Epidermal melanocyte (primary cell): ENCODE measurements at regions not wholly inside any gene's neighbourhood (a gene's known extent, or its start where the extent isn't known, plus 50 kb on each side); places are given as distances from the start of the nearest gene placed in this dataset.

Source experiments
- DNase-seq: peaks from one replicate; pipeline ENCODE4 v3.0.0; 2011; ENCODE audit warnings: low spot score; ENCODE audit not compliant: insufficient read length

GRCh38 chr9:17018540-17019196 lies 116.2 kb upstream of the CNTLN start:
- DNase-seq = no peak

GRCh38 chr9:17017931-17018491 lies 116.8 kb upstream of the CNTLN start:
- no peak for DNase-seq

- no peak for DNase-seq
Measured at GRCh38 chr9:17013891-17014290, 120.9 kb upstream of the CNTLN start.

GRCh38 chr9:17013010-17013409 lies 121.8 kb upstream of the CNTLN start:
- no peak for DNase-seq

GRCh38 chr9:17011880-17012279 lies 123.0 kb upstream of the CNTLN start:
- no peak for DNase-seq

GRCh38 chr9:17009071-17009470 lies 125.8 kb upstream of the CNTLN start:
- DNase-seq = no peak

- DNase-seq = peak; percentile 63
Measured at GRCh38 chr9:17005056-17005823, 129.6 kb upstream of the CNTLN start.

GRCh38 chr9:17004500-17004899 lies 130.3 kb upstream of the CNTLN start:
- DNase-seq = no peak

- no peak for DNase-seq
Measured at GRCh38 chr9:17003576-17004240, 131.1 kb upstream of the CNTLN start.

GRCh38 chr9:16996901-16997491 lies 126.5 kb upstream of the BNC2 start:
- no peak for DNase-seq

- DNase-seq = no peak
Measured at GRCh38 chr9:16992138-16992537, 121.7 kb upstream of the BNC2 start.

GRCh38 chr9:16987026-16987425 lies 116.6 kb upstream of the BNC2 start:
- DNase-seq = peak; percentile 38

- DNase-seq = no peak
Measured at GRCh38 chr9:16986556-16986955, 116.1 kb upstream of the BNC2 start.

GRCh38 chr9:16985559-16986348 lies 115.3 kb upstream of the BNC2 start:
- no peak for DNase-seq

GRCh38 chr9:16982780-16983310 lies 112.4 kb upstream of the BNC2 start:
- no peak for DNase-seq

GRCh38 chr9:16976427-16976826 lies 106.0 kb upstream of the BNC2 start:
- no peak for DNase-seq

GRCh38 chr9:16974436-16974835 lies 104.0 kb upstream of the BNC2 start:
- no peak for DNase-seq

GRCh38 chr9:16970321-16970720 lies 99.9 kb upstream of the BNC2 start:
- DNase-seq = no peak

- no peak for DNase-seq
Measured at GRCh38 chr9:16964228-16964627, 93.8 kb upstream of the BNC2 start.

- no peak for DNase-seq
Measured at GRCh38 chr9:16960084-16960483, 89.6 kb upstream of the BNC2 start.

- no peak for DNase-seq
Measured at GRCh38 chr9:16959391-16959790, 88.9 kb upstream of the BNC2 start.
